SIG-M5 (cell line): ENCODE measurements at regions not wholly inside any gene's neighbourhood (a gene's known extent, or its start where the extent isn't known, plus 50 kb on each side); places are given as distances from the start of the nearest gene placed in this dataset.

Experiments
- DNase-seq: peaks from one replicate; lab custom pipeline; 2025; lab: John Stamatoyannopoulos, UW

DNA sequence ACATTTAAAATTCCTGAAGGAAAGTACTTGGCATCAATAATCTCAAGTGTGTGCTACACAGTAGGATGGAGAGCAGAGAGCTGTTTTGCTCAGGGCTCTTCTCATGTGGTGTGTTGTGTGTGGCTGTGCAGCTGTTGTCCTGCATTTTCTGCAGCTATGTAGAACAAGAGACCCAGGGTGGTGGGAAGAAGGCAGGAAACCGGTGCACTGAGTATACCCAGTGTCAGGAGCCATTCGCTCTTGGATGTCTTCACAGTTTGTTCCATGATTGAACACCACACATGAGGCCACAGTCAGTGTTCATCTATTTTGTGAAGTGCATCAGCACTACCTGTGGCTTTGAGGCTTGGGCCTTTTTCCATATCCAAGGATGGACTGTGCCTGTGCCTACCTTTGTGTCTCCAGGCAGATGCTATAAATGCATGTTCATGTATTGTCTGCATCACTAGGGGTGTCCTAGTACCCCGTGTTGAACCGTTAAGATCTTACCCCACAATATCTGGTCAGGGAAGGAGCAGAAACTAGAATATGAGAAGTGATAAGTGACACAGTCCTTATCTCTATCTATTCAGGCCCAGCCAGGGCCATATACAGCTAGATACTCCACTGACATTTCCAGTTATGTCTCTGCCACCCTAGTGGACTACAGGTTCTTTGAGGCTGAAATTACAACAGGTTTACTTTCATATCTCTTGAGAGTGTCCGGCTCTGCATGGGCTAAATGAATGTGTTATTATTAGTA, 194.3 kb downstream of the NR2F2 start:
- DNase-seq: no peak

DNA sequence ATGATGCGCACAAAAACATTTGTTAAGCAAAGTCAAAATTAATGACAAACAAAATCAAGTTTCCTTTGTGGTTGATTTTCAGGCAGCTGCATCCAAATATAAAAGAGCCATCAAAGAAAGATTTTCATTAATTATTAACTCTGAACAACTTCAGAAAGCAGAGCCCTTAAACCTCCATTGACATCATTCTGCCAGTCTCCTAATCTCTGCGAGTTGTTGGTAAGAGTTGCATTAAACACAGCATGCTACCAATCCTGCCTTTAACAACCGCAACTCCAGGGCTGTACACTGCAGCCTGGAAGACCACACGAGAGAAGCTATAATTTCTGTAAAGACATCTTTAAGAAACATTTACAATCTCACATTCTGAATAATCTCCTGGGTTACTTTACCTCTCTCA, 204.6 kb downstream of the NR2F2 start:
- no peak for DNase-seq

DNA sequence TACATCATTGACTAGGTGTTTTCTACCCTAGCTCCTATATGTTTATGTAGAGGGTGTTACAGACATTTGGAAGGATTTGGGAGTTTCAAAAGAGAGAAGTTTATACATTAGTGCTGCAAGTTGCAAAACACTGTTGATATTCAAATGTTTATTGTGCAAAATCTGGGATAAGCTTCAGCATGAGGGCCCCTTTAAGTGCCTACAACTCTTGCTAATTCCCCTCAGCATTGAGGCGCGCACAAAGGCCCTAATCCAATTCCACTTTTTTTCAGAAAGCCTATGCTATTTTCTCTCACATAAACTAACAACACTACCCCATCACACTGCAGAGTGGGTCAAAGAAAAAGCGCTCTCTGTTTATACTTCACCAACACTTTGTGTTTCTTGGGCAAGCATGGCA, 208.0 kb downstream of the NR2F2 start:
- no peak for DNase-seq

DNA sequence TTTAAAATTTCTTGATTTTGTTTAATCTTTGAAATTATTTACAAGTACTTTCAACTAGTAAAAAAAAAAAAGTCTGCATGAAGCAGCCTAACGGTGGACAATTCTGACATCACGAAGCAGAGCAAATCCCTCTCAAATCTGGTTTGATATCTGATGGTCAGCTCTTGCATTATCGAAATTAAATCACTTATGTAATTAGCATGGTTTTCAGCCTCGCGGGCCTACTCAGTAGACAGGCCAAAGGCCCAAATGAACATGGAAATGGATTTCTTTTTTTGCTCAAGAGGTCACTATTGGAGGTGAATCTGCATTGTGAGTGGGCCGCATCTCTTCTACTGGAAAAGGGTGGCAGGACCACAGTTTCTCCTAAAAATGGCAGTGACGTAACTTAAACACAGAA, 209.8 kb downstream of the NR2F2 start:
- no peak for DNase-seq

DNA sequence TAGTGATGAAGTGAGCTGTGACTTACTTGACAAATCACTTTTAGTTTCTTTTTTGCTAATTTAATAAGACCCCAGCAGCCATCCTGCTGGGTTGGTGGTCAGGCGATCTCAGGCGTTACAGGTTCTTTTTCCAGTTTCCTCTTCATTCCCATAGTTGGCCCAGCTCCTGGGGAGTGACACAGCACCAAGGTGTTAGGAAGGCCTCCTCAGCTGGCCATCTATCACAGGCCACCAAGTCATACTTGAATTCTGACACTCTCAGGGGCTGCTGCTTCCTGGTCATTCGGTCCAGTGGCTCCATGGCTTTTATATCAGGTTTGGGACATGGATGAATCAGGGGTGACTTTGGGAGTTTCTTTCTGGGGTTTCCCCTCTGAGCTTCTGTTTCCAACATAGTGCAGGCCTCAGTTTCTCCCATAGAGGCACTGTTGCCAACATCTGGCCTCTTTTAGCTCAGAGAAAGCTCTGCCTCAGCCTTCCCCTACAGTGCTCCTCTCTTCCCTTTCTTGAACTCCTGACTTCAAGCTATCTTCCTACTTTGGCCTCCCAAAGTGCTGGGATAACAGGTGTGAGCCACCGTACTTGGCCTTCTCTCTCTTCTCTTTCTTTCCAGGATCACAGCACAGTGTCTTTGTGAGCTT, 211.8 kb downstream of the NR2F2 start:
- no peak for DNase-seq

DNA sequence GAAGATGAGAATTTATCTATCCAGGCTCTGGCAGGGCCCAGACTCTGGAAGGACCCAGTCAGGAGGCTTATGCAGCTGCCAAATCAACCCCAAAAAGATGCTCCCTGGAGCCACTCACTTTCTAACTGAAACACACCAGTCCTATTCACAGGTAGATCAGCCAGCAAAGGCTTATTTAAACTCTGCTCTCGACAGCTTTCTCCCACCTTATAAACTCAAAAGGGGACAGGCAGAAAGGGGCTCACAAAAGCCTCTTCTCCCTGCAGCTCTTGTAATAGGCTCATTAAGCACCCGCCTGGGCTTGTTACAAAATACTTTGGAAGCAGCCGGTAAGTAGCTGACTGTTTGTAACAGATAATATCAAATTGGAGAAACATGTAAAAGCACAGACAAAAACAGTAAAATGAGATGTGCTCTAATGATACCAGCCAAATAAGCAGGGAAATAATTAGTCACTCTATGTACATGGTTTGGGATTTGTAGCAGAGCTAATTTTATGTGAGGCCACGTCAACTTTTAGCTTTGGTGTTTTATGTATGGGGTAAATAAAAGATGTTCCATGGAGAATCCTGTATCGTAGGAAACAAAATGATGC, 213.8 kb downstream of the NR2F2 start:
- DNase-seq: no peak

DNA sequence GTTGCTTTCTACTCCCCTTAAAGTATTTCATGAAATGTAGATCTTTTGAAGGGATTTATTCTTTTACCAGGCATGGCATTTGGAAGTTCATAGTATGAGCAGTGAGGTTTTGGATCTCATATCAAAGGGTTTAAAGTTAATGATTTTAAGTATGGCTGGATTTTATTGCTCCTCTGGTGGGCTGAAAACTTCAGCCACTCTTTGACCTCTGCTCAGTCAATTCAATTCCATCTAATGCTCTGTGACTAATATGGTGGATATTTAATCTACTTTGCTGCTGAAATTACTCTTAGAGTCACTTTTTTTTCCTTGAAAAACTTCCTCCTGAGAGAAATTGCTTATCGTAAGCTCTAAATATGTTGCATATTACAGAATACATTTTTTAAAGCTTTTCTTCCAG, 218.6 kb downstream of the NR2F2 start:
- no peak for DNase-seq

DNA sequence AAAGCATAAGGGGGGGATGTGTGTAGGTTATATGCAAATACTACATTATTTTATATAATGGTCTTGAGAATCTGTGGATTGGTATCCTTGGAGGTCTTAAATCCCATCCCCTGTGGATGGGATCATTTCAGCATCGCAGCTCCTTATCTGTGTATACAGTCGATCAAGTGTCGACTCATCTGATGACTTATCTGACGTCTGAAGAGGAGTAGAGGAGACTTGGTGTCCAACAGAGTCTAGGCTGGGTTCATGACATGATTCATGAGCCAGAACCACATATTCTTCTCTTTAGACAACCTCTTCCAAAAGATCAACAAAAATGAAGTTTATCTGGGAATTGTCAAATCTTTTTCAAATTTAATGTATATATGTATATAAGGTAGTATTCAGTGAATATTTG, 220.7 kb downstream of the NR2F2 start:
- DNase-seq: no peak

DNA sequence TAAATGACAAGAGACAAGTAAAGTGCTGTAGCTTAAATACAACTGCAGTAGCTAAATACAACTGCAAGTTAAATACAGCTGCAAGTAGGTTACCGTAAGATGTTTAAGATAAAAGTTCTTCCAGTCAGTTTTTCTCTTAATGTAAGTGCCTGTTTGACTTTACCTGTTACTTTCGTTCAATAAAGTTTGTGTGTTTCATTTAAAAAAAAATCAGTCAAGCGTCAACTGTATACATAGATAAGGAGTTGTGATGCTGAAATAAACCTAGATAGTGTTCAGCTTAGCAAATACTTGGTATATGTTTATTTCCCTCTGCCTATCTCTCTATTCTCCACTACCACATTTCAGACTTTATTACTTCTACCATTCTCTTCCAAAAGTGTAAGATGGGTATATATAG, 221.2 kb downstream of the NR2F2 start:
- no peak for DNase-seq

DNA sequence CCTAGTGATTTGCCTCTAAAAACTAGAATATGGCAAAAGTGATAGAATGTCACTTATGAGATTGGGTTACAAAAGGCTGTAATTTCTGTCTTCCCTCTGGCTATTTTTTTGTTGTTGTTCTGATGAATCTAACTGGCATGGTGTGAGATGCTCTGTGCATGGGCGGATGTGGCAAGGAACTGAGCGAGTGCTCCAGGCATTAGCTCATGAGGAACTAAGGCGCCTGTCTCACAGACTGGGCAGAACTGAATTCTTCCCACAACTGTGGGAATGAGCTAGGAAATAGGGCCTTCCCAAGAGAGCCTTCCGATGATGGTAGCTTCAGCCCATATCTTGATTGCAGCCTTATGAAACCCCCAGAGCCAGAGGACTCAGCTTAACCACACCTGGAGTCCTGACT, 222.5 kb downstream of the NR2F2 start:
- DNase-seq: no peak

DNA sequence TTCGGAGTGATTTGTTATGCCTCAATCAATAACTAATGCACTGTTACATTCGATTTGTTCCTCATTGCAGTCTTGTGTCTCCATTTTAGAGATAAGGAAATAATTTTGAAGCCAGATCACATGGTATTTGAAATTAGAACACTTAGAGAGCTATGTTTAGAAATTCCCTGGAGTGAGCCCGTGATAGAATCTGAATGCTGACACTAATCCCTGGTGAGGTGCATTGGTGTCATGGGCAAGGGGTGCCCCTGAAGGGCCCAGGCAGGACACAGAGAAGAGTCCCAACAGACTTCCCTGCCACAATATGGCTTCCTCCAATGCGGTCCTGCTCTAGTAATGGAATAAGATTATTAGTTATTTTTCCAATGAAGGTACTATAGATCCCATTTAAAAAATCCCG, 223.0 kb downstream of the NR2F2 start:
- no peak for DNase-seq

DNA sequence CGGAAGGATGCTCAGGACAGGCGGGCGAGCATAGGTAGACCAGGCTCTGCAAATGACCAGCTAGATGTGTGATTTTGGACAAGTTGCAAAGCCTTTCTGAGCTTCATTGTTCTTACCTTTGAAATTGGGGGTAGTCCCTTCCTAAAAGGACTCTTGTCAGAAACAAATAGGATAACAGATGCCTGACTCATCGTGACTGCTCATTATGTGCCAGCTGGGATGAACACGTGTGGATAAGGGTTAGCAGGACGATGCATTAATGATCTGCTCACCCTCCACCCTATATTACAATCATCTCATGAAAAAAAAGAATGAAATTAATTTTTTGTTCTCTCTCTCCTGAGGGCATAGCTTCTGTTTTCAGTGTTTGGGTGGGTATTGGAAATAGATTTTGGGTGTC, 223.4 kb downstream of the NR2F2 start:
- DNase-seq: no peak

DNA sequence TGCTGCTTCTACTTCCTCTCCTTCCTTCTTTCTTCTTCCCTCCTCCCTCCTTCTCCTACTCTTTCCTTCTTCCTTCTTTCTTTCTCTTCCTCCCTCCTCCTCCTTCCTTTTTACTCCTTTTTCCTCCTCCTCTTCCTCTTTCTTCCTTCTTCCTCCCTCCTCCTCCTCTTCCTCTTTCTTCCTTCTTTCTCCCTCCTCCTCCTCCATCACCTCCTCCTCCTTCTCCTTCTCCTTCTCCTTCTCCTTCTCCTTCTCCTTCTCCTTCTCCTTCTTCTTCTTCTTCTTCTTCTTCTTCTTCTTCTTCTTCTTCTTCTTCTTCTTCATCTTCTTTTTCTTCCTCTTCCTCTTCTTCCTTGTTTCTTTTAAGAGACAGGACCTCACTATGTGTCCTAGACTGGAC, 224.0 kb downstream of the NR2F2 start:
- DNase-seq: no peak

DNA sequence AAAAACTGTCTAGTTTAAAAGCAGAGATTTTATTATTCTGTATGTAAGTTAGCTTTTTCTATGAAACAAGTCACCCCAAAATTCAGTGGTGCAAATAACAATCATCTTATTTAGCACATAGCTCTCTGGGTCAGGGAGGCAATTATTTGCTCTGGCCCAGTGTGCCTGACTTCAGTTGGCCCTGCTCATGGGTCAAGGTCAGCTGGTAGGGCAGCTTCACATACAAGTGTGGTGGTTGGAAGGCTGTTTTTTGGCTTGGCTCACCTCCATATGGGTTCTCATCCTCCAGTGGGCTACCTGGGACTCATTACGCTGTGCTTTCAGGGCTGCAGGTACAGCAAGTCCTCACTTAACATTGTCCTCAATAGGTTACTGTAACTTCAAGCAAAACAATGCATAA, 228.6 kb downstream of the NR2F2 start:
- no peak for DNase-seq

DNA sequence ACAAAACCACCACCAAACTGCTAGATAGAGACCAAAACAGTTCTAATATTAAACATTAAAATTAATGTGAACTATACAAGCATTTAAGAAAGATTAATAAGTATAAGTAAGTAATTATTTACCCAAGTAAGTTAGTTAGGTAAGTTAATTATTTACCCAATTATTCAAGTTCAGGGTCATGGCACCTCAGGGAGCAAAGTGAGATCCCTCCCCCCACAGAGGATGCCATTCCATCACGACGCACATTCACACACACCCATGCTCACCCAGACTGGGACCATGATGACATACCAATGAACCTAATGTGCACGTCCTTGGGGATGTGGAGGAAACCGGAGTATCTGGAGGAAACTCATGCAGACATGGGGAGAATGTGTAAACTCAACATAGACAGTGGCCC, 229.1 kb downstream of the NR2F2 start:
- no peak for DNase-seq

DNA sequence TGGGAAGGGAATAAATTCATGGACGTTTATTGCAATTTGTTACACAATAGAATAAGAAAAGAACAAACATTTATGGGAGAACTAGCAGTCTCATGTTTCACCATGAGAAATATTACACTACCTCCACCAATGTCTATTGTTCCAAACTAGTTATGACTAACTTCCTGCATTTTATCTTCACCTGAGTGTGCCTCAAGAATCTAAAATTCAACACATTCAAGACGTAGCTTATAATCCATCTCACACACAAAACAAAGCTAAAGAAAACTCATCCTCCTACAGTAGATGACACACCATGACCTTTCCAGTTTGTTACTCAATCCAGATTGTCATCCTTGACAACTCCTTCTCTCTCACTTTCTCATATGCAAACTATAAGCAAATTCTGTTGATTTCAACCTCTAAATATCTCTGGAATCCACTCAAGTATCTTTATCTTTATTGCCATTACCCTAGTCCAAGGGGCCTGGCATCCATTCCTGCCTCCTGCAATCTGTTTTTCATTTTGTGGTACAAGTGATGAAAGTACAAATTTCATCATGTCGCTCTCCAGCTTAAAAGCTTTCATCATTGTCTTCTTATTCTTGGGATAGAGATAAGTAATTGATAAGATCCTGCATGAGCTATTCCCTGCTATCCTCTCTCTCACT, 229.9 kb downstream of the NR2F2 start:
- no peak for DNase-seq

DNA sequence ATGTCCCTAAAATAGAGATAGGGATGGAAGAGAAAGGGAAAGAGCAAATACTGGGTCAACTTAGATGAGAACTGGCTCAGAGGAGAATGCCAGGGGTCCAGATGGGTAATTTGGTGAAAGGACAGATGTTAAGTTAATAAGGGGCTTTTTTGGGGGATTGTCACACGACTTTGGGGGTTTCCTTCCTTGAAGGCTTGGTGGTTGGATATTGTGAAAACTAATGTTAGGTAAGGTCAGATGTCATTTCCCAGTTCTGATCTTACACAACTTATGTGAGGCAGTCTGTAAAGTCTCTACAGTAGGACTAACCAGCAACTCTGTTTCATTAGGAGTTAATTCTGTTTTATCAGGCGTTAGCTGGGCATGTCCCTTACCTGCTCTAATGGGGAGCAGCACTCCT, 231.1 kb downstream of the NR2F2 start:
- DNase-seq: no peak

DNA sequence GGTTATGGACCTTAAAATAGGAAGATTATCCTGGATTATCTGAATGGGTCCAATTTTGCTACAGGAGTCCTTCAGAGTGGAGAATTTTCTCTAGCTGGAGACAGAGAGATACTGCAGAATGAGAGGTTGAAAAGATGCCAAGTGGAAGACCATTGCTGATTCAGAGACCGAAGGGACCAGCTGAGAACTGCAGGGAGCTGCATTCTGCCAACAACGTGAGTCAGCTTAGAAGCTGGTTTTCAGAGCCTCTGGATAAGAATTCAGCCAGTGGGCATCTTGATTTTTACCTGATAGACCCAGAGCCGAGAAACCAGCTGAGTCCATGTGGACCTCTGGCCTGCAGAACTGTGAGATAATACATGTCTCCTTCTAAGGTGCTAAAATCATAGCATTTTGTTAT, 234.0 kb downstream of the NR2F2 start:
- no peak for DNase-seq

DNA sequence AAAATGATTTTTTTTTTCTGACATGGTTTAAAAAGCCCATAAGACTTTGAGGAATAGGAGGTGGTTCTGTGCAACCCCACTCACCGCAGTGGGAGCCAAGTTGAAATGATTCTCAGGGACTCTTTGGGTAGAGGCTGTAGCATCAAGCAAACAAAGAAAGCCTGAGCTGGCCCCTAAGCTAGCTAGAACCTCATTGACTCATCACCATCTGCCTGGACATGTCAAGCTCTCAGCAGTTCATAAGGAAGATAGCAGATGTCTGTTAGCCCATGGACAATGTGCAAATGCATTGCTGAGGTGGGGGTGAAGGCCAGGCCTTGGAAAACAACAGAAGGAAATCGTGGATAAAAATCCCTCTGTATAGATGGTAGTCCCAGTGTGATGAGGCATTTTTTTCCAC, 234.8 kb downstream of the NR2F2 start:
- DNase-seq: no peak

DNA sequence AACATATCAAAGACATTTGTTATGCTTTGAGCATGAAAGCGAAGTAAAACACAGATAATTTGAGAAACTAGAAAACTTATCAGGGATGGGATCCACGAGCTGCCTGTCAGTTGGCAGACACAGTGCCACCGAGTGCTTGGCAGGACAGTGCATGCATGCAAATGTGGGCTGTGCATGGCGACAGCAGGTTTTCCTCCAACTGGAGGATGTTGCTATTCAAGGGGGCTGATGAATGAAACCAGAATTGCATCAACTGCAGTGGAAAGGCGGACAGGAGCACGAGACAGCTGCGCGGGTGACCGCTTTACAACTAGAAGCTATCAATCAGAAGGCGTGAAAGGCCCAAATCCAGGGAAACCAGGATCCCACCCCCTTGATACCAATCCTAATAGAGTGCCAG, 244.3 kb downstream of the NR2F2 start:
- no peak for DNase-seq

DNA sequence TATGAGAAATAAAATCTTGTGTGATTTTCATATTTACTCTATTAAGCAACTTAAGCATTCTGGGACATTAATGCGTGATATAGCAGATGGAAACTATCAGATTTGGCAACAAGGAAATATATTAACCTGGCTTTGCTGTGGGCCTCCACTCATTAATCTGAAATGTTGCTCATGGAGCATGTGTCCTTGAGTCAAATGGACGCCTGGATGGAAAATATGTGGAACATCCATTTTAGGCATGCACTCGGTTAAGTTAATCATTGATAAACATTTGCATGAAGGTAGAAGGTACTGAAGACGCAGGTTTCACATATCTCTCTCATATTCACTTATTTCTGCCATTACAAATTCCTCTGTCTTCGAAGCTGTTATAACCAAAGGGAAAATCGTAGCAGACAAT, 246.1 kb downstream of the NR2F2 start:
- DNase-seq: no peak

DNA sequence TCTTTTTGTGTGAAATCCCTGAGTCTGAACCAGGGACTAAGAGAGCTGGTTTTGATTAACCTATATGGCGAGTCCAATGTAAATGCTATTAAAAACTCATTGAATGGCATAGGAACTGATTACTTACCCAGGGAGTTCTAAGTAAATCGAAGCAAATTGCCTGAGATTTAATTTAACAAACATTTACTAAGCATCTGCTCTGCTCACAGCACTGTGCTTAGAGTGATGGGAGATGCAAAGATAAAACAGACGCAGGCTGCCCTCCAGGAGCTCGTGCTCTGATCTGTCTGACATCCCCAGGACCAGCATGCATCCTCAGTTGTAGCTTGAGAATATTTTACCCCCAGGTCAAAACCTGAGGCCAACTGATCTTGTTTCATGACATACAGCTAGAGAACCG, 247.9 kb downstream of the NR2F2 start:
- DNase-seq: no peak

DNA sequence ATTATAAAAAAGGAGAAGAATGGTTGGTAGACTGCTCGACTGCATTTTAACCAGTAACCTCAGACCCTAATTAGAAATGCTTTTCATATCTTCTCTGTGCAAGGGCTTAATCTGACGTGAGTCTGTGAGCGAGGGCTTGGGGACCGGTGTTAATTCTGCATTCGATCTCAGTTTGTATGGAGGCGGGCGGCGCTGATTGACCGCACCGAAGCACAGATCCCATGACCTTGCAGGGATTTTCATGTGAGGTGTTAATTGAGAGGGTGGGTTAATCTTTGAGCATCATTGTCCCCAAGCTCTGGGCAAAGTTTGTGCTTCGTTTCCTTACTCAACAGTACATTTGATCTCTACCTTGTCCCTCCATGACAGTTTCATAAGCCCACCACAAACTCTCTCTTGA, 250.9 kb downstream of the NR2F2 start:
- DNase-seq: no peak
